GM23338 (cell line): ENCODE measurements at regions not wholly inside any gene's neighbourhood (a gene's known extent, or its start where the extent isn't known, plus 50 kb on each side); places are given as distances from the start of the nearest gene placed in this dataset.

ENCODE experiments used
- ATAC-seq: fragments of 200-7000 bp; cut with Tn5 transposase; 3 replicates; pipeline ENCODE4 v1.9.1; 2020
- DNase-seq: peaks from one replicate; pipeline ENCODE4 v3.0.0-alpha.2; 2015; ENCODE audit warnings: low spot score
- H2AFZ ChIP-seq: fragments of 200-600 bp; sonication (generic); 2 replicates; pipeline ENCODE4 v1.8.0; 2016; ENCODE audit warnings: antibody characterized with exemption, mild to moderate bottlenecking, moderate library complexity
- H3F3A ChIP-seq: fragments of 200-600 bp; sonication (generic); replicated peaks from 2 replicates; pipeline ENCODE4 v1.8.0; 2017; ENCODE audit warnings: antibody characterized with exemption, mixed run types, low read depth
- H3K27ac ChIP-seq: fragments of 200-600 bp; sonication (generic); 2 replicates; pipeline ENCODE4 v1.6.1; 2016; ENCODE audit warnings: low read depth
- H3K27me3 ChIP-seq: fragments of 200-600 bp; sonication (generic); 2 replicates; pipeline ENCODE4 v1.8.0; 2016; ENCODE audit warnings: mild to moderate bottlenecking, mixed run types, moderate library complexity; ENCODE audit not compliant: insufficient read depth
- H3K36me3 ChIP-seq: fragments of 200-600 bp; sonication (generic); 2 replicates; pipeline ENCODE4 v1.8.0; 2016; ENCODE audit warnings: mild to moderate bottlenecking; ENCODE audit not compliant: insufficient read depth
- H3K4me1 ChIP-seq: fragments of 200-600 bp; sonication (generic); 2 replicates; pipeline ENCODE4 v1.8.0; 2016; ENCODE audit warnings: mild to moderate bottlenecking, moderate library complexity; ENCODE audit not compliant: insufficient read depth
- H3K4me2 ChIP-seq: fragments of 200-600 bp; sonication (generic); 2 replicates; pipeline ENCODE4 v1.7.1; 2017; ENCODE audit warnings: mixed run types
- H3K4me3 ChIP-seq: fragments of 200-600 bp; sonication (generic); 2 replicates; pipeline ENCODE4 v1.6.1; 2016; ENCODE audit warnings: mixed run types
- H3K79me2 ChIP-seq: fragments of 200-600 bp; sonication (generic); replicated peaks from 2 replicates; pipeline ENCODE4 v1.8.0; 2017; ENCODE audit warnings: mild to moderate bottlenecking; ENCODE audit not compliant: insufficient read depth
- H3K9me2 ChIP-seq: fragments of 200-600 bp; sonication (generic); 2 replicates; pipeline ENCODE4 v1.8.0; 2017; ENCODE audit not compliant: insufficient read depth
- H4K20me1 ChIP-seq: fragments of 200-600 bp; sonication (generic); replicated peaks from 2 replicates; pipeline ENCODE4 v1.8.0; 2017; ENCODE audit warnings: mild to moderate bottlenecking; ENCODE audit not compliant: insufficient read depth
- H3K27ac Mint-ChIP-seq: 2 replicates; pipeline ENCODE4 v1.8.0; 2020; ENCODE audit warnings: inconsistent platforms, mild to moderate bottlenecking, moderate library complexity, mixed read lengths
- H3K27me3 Mint-ChIP-seq: 3 replicates; pipeline ENCODE4 v1.8.0; 2022; ENCODE audit warnings: low read depth, mild to moderate bottlenecking, moderate library complexity, mixed read lengths, inconsistent platforms; ENCODE audit not compliant: insufficient read depth, poor library complexity
- H3K36me3 Mint-ChIP-seq: 3 replicates; pipeline ENCODE4 v1.8.0; 2021; ENCODE audit warnings: low read depth, mild to moderate bottlenecking, inconsistent platforms, moderate library complexity, mixed read lengths
- H3K4me1 Mint-ChIP-seq: 3 replicates; pipeline ENCODE4 v1.8.0; 2020; ENCODE audit warnings: mild to moderate bottlenecking, inconsistent platforms, mixed read lengths
- H3K4me3 Mint-ChIP-seq: 3 replicates; pipeline ENCODE4 v1.8.0; 2021; ENCODE audit warnings: moderate library complexity, mild to moderate bottlenecking, inconsistent platforms, mixed read lengths
- H3K9me3 Mint-ChIP-seq: 3 replicates; pipeline ENCODE4 v1.8.0; 2020; ENCODE audit warnings: moderate library complexity, mild to moderate bottlenecking, inconsistent platforms, mixed read lengths
- CREB1 ChIP-seq: fragments of 250-450 bp; sonication (Bioruptor Pico); IDR thresholded peaks from 2 replicates; pipeline ENCODE4 v1.5.0; 2020; ENCODE audit warnings: low read depth, mild to moderate bottlenecking, moderate library complexity
- CTCF ChIP-seq, 2 experiments: fragments of 200-600 bp in 1 of 2; sonication (generic) in 1 of 2; conservative IDR thresholded peaks; 2 replicates each; pipeline versions ENCODE4 v1.5.1 to v1.6.1; 2016 to 2017; ENCODE audit warnings: antibody characterized with exemption in 2 of 2, low read depth in 2 of 2, mild to moderate bottlenecking in 2 of 2, moderate library complexity in 1 of 2
- EZH2 ChIP-seq: fragments of 200-600 bp; sonication (generic); IDR thresholded peaks from one replicate; pipeline ENCODE4 v1.8.0; 2017; ENCODE audit warnings: antibody characterized with exemption, mild to moderate bottlenecking, low read depth; ENCODE audit not compliant: unreplicated experiment
- EZH2phosphoT487 ChIP-seq: fragments of 200-600 bp; sonication (generic); IDR thresholded peaks from one replicate; pipeline ENCODE4 v1.8.1; 2018; ENCODE audit warnings: antibody characterized with exemption; ENCODE audit not compliant: unreplicated experiment
- JUNB ChIP-seq: IDR thresholded peaks from one replicate; pipeline ENCODE4 v1.6.1; 2016; ENCODE audit warnings: antibody characterized with exemption; ENCODE audit not compliant: unreplicated experiment
- POLR2AphosphoS5 ChIP-seq: IDR thresholded peaks from 2 replicates; pipeline ENCODE4 v1.6.1; 2016; ENCODE audit warnings: antibody characterized with exemption, low read depth
- REST ChIP-seq: IDR thresholded peaks from one replicate; pipeline ENCODE4 v1.6.1; 2018; ENCODE audit warnings: antibody characterized with exemption; ENCODE audit not compliant: unreplicated experiment
- STAT1 ChIP-seq: IDR thresholded peaks from one replicate; pipeline ENCODE4 v1.6.1; 2016; ENCODE audit warnings: antibody characterized with exemption; ENCODE audit not compliant: unreplicated experiment
- ZNF114 ChIP-seq: fragments of 250-450 bp; sonication (Bioruptor Pico); IDR thresholded peaks from 2 replicates; pipeline ENCODE4 v1.5.0; 2020; ENCODE audit warnings: mild to moderate bottlenecking, moderate library complexity
- ZNF331 ChIP-seq: fragments of 250-450 bp; sonication (Bioruptor Pico); IDR thresholded peaks from 2 replicates; pipeline ENCODE4 v1.5.0; 2020; ENCODE audit warnings: low read depth, mild to moderate bottlenecking, moderate library complexity

DNA sequence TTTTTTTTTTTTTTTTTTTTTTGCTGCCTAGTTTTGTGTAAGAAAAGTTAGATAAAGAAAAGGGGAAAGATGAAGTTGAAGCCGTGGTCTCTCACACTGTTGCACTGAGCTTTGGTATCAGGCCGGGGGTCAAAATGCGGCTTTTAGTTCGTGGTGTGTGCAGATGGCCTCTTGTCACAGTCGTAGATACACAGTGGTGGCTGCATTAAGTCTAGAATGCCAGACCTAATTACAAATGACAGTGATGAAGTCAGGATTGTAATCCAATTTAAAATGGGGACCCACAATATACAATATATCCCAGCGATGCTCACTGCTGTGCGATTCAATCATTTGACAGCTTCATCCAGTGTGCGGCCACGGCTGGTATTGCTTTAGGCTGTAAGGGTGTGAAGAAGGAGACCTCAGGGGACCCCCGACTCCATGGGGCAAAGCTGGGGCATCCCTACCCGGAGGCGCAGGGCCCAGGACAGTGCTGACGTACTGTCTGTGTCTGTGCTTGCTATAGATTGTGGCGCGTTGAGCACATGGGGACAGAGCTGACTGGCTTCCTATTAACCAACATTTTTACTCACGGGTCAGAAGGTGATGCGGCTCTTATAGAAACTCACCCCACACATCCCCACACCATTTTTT lies 210.0 kb upstream of the SOX4 start:
- H3K27me3 Mint-ChIP-seq, result peaks cover 3% of the 10 kb centered on the region
- H3K27ac ChIP-seq, result no peak overlapping the region
- H3K36me3 Mint-ChIP-seq, result no peaks in the 10 kb centered on the region
- DNase-seq, result no peak
- no peaks in the 10 kb centered on the region for H3K36me3 ChIP-seq
- ATAC-seq, result no peak
- H3K9me3 Mint-ChIP-seq, result peaks cover 3% of the 10 kb centered on the region; the same call in 2 of the 3 replicates
- 0 out of 2 replicates have a peak overlapping the region, but pooled peaks have one; percentile 59 for H2AFZ ChIP-seq
- H3K27me3 ChIP-seq, result no peaks in the 10 kb centered on the region
- TF ChIP-seq POLR2AphosphoS5 (no peak), ZNF114 (CRISPR knock-in tag) (no peak), EZH2 (no peak), STAT1 (no peak), CTCF (conservative IDR thresholded peaks at IDR 0.05; ENCODE audit: low read depth in 2 of 2) (no peak), CREB1 (CRISPR knock-in tag) (no peak), REST (no peak), JUNB (no peak), EZH2phosphoT487 (no peak), ZNF331 (CRISPR knock-in tag) (no peak)
- no peaks in the 10 kb centered on the region for H4K20me1 ChIP-seq
- H3K27ac Mint-ChIP-seq, result no peak overlapping the region
- H3F3A ChIP-seq, result no peaks in the 10 kb centered on the region
- no peak overlapping the region for H3K4me2 ChIP-seq
- H3K4me1 ChIP-seq, result no peaks in the 10 kb centered on the region
- H3K4me3 Mint-ChIP-seq, result no peak overlapping the region
- no peak overlapping the region for H3K4me3 ChIP-seq
- H3K79me2 ChIP-seq, result no peaks in the 10 kb centered on the region
- no peaks in the 10 kb centered on the region for H3K9me2 ChIP-seq
- H3K4me1 Mint-ChIP-seq, result peaks cover 8% of the 10 kb centered on the region; the same call in 2 of the 3 replicates

DNA sequence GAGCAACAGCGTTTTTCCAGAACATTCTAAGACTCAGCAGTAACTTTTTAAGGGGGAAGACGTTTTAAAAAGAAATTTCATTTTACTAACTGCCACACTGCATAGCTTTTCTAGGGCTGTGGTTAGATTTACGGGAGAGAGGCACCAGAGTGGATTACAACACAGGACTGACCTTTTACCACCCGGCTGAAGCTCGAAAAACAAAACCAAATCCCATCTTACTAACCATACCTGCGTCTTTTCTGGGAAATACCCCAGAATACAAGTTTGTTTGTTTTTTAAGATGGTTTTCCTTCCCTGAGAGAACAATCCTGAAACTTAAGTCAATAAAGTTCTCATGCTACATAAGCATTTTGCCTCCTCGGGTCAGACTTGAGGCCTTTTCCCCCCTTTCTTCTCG lies 209.3 kb upstream of the SOX4 start:
- Mint-ChIP-seq H3K36me3 (no peaks in the 10 kb centered on the region), H3K27me3 (peaks cover 3% of the 10 kb centered on the region), H3K27ac (no peak overlapping the region), H3K4me1 (peaks cover 8% of the 10 kb centered on the region; the same call in 2 of the 3 replicates), H3K9me3 (peaks cover 3% of the 10 kb centered on the region; the same call in 2 of the 3 replicates), H3K4me3 (no peak overlapping the region)
- Histone ChIP-seq H3K36me3 (no peaks in the 10 kb centered on the region), H2AFZ (0 out of 2 replicates have a peak overlapping the region, but pooled peaks have one; percentile 59), H3K79me2 (no peaks in the 10 kb centered on the region), H3K27ac (no peak overlapping the region), H3F3A (no peaks in the 10 kb centered on the region), H4K20me1 (no peaks in the 10 kb centered on the region), H3K4me3 (no peak overlapping the region), H3K9me2 (no peaks in the 10 kb centered on the region), H3K4me1 (no peaks in the 10 kb centered on the region), H3K27me3 (no peaks in the 10 kb centered on the region), H3K4me2 (no peak overlapping the region)
- DNase-seq (no peak), ATAC-seq (no peak)
- TF ChIP-seq EZH2phosphoT487 (no peak), STAT1 (no peak), JUNB (no peak), CREB1 (CRISPR knock-in tag) (no peak), EZH2 (no peak), ZNF331 (CRISPR knock-in tag) (no peak), CTCF (conservative IDR thresholded peaks at IDR 0.05; ENCODE audit: low read depth in 2 of 2) (no peak)
